Gastrocnemius medialis (tissue), 4 donors: ENCODE measurements at regions not wholly inside any gene's neighbourhood (a gene's known extent, or its start where the extent isn't known, plus 50 kb on each side); places are given as distances from the start of the nearest gene placed in this dataset.

Experiments used
- ATAC-seq, 2 donors: fragments of 150-250 bp; one replicate each; pipeline ENCODE4 v1.9.1; 2016
- DNase-seq, 2 donors: peaks; one replicate each; pipeline ENCODE4 v3.0.0-alpha.2; 2019
- H3K27ac ChIP-seq, 4 donors: fragments of 200-600 bp; sonication (generic); 1 replicate in 1 of 4; 2 replicates in 3 of 4; pipeline ENCODE4 v1.5.1; 2016 to 2018; ENCODE audit warnings: mild to moderate bottlenecking in 2 of 4, moderate library complexity in 1 of 4
- H3K27me3 ChIP-seq, 3 donors: fragments of 200-600 bp; sonication (generic) in 2 of 3; 1 replicate in 1 of 3; 2 replicates in 2 of 3; pipeline versions ENCODE4 v1.5.1 to v1.6.0; 2016 to 2019; ENCODE audit warnings: mild to moderate bottlenecking in 1 of 3, moderate library complexity in 1 of 3
- H3K36me3 ChIP-seq, 2 donors: fragments of 200-600 bp; sonication (generic) in 1 of 2; one replicate each; pipeline ENCODE4 v1.5.1; 2017 to 2018
- H3K4me1 ChIP-seq, 2 donors: fragments of 200-600 bp; sonication (generic) in 1 of 2; one replicate each; pipeline ENCODE4 v1.5.1; 2016 to 2017; ENCODE audit warnings: mild to moderate bottlenecking in 2 of 2
- H3K4me3 ChIP-seq, 4 donors: fragments of 200-600 bp; sonication (generic) in 3 of 4; 1 replicate in 1 of 4; 2 replicates in 3 of 4; pipeline ENCODE4 v1.5.1; 2016 to 2019; ENCODE audit warnings: mild to moderate bottlenecking in 2 of 4
- H3K9me3 ChIP-seq, 3 donors: fragments of 200-600 bp; sonication (generic) in 2 of 3; 1 replicate in 1 of 3; 2 replicates in 2 of 3; pipeline ENCODE4 v1.5.1; 2016 to 2019
- CTCF ChIP-seq, 5 experiments: fragments of 450-650 bp in 3 of 5; fragments of 200-600 bp in 2 of 5; sonication (generic) in 2 of 5; IDR thresholded peaks in 4 of 5; conservative IDR thresholded peaks in 1 of 5; 1 replicate in 4 of 5; 2 replicates in 1 of 5; pipeline ENCODE4 v1.5.1; 2016 to 2019; ENCODE audit warnings: antibody characterized with exemption in 5 of 5, mild to moderate bottlenecking in 3 of 5, moderate library complexity in 3 of 5
- POLR2A ChIP-seq, 2 donors: fragments of 450-650 bp; IDR thresholded peaks; one replicate each; pipeline ENCODE4 v1.6.1; 2017; ENCODE audit warnings: antibody characterized with exemption in 2 of 2, mild to moderate bottlenecking in 2 of 2, moderate library complexity in 2 of 2
- in situ Hi-C, 4 donors: fragments of 200-750 bp; cut with MboI; loops; one replicate each; pipeline versions ENCODE4 v1.15.0 to v1.8.0; 2017; ENCODE audit warnings: low sequenced_read_pairs in 4 of 4
- intact Hi-C: fragments of 100-400 bp; cut with DNase I; formaldehyde crosslinking; loops from one replicate; pipeline ENCODE4 v1.15.1; 2023; ENCODE audit warnings: low total_unique reads

DNA sequence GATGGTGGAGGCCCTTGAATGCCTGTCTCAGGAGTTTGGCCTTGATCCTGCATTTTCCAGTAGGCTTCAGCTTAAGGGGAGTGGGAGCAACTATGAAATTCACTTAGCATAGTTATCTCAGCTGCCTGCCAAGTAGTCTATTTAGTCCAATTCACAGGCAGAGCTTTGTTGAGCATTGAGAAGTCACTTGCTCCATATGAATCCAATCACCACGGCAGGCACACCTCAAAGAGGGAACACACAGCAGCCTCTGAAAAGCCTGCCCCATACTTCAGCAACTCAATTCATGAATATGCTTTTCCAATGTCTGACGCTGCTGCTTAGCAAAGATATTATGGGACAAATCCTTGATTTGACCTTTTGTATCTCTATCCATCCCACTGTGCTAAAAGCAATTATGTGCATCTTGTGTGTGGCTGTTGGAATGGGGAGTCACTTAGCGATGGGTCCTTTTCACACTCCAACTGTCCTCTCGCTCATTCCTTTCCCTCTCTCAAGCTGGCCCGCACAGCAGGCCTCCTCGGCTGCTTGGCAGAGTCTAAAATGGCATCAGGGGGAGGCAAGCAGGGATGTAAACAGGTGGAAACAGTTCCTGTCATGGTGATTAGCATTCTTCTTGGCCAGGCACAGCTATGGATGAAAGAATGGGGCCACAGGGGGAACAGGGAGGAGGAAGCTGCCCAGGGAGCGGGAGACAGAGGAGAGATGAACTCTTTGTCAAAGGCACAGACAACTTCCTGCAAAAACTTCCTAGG is 56.0 kb upstream of the LRPPRC start:
- in situ Hi-C loops (no loop called here), intact Hi-C loops (no loop called here)
- Histone ChIP-seq H3K9me3 (no peaks in the 10 kb centered on the region), H3K4me3 (no peak overlapping the region), H3K27ac (no peak overlapping the region), H3K4me1 (peaks cover 4 to 12% of the 10 kb centered on the region in 2 donors), H3K27me3 (no peaks in the 10 kb centered on the region), H3K36me3 (no peaks in the 10 kb centered on the region)
- DNase-seq (no peak), ATAC-seq (no peak)
- TF ChIP-seq POLR2A (IDR thresholded peaks at IDR 0.05): no peak
- TF ChIP-seq CTCF (IDR thresholded peaks at IDR 0.05 in 4 of 5, conservative IDR thresholded peaks at IDR 0.05 in 1 of 5): no peak

DNA sequence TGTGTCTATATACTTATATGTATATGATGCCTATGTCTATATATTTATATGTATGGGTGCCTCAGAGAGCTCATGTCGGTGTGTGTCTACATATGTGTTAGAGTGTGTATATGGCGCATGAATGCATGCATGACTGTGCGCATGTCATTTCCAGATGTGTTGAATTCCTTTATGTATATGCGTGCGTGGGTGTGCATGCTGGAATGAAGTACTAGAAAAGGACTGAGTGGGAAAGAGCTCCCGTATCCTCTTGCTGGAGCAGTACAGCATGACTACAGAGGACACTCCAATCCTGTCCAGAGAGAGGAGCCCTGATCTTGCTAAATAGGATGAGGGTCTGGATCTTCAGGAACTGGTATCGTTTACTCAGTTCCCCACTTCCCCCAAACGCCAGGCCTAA is 56.8 kb upstream of the LRPPRC start:
- H3K4me1 ChIP-seq: peaks cover 4 to 12% of the 10 kb centered on the region in 2 donors
- H3K9me3 ChIP-seq: no peaks in the 10 kb centered on the region
- no peaks in the 10 kb centered on the region for H3K36me3 ChIP-seq
- DNase-seq (no peak), ATAC-seq (no peak)
- intact Hi-C loops (no loop called here), in situ Hi-C loops (no loop called here)
- no peaks in the 10 kb centered on the region for H3K27me3 ChIP-seq
- no peak overlapping the region for H3K4me3 ChIP-seq
- no peak for TF ChIP-seq CTCF (IDR thresholded peaks at IDR 0.05 in 4 of 5, conservative IDR thresholded peaks at IDR 0.05 in 1 of 5)
- TF ChIP-seq POLR2A (IDR thresholded peaks at IDR 0.05): no peak
- H3K27ac ChIP-seq: peak overlapping the region in 3 of 4 donors; percentile 10 to 50 (median 14)

DNA sequence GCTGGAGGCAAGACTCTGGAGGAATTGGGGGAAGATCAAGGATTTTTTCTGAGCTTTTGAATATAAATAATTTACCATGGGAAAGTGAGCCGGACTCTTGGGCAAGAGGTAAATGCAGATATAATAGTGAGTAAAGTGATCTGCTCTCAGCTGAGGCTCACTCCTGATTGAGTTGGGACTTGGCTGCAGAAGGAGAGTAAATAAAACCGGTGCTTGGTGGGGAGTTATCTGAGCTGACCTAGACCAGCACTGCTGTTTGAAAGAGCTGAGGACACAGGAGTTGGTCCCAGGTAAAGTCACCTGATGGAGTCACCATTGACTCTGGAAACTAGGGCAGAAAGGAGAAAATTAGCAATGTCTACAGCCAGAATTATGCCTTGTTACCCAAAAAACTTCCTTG is 57.3 kb upstream of the LRPPRC start:
- no peak for TF ChIP-seq POLR2A (IDR thresholded peaks at IDR 0.05)
- TF ChIP-seq CTCF (IDR thresholded peaks at IDR 0.05 in 4 of 5, conservative IDR thresholded peaks at IDR 0.05 in 1 of 5): no peak
- in situ Hi-C loops (no loop called here), intact Hi-C loops (no loop called here)
- H3K36me3 ChIP-seq: no peaks in the 10 kb centered on the region
- H3K4me3 ChIP-seq: no peak overlapping the region
- DNase-seq (no peak), ATAC-seq (peak; percentile 55 to 73)
- peaks cover 4 to 12% of the 10 kb centered on the region in 2 donors for H3K4me1 ChIP-seq
- H3K27ac ChIP-seq: peak overlapping the region in 3 of 4 donors; percentile 10 to 50 (median 14)
- no peaks in the 10 kb centered on the region for H3K27me3 ChIP-seq
- no peaks in the 10 kb centered on the region for H3K9me3 ChIP-seq

DNA sequence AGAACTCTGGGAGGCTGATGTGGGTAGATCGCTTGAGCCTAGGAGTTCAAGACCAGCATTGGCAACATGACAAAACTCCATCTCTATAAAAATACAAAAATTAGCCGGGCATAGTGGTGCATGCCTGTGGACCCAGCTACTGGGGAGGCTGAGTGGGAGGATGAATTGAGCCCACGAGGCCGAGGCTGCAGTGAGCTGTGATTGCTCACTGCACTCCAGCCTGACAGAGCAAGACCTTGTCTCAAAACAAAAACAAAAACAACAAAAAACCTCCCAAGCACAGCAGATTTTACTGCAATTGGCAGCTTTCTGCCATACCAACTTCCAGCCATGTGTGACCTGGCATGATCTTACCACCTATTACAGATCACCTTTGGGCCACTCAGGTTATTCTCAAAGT is 57.7 kb upstream of the LRPPRC start:
- peaks cover 4 to 12% of the 10 kb centered on the region in 2 donors for H3K4me1 ChIP-seq
- ATAC-seq (no peak), DNase-seq (no peak)
- intact Hi-C loops: no loop called here
- H3K4me3 ChIP-seq: no peak overlapping the region
- in situ Hi-C loops: no loop called here
- no peaks in the 10 kb centered on the region for H3K36me3 ChIP-seq
- no peaks in the 10 kb centered on the region for H3K9me3 ChIP-seq
- TF ChIP-seq CTCF (IDR thresholded peaks at IDR 0.05 in 4 of 5, conservative IDR thresholded peaks at IDR 0.05 in 1 of 5): no peak
- TF ChIP-seq POLR2A (IDR thresholded peaks at IDR 0.05): no peak
- peak overlapping the region in 2 of 4 donors; percentile 14 to 50 for H3K27ac ChIP-seq
- H3K27me3 ChIP-seq: no peaks in the 10 kb centered on the region
